HCT116 (cell line): ENCODE measurements at regions not wholly inside any gene's neighbourhood (a gene's known extent, or its start where the extent isn't known, plus 50 kb on each side); places are given as distances from the start of the nearest gene placed in this dataset.
A peak's percentile ranks its signal among the peaks of the same experiment; 100 is the strongest.

Source experiments
- ATAC-seq: fragments of 200-7000 bp; cut with Tn5 transposase; 2 replicates; pipeline ENCODE4 v1.9.1; 2020; ENCODE audit warnings: mild to moderate bottlenecking, moderate library complexity
- BruUV-seq: library from RNA; stranded (reverse); fragments of 400-500 nt; replicated peaks from 2 replicates; lab custom pipeline; 2021; lab: Mats Ljungman, UMichigan
- CTCF ChIA-PET: fragments of 300-600 bp; sonication (Branson Sonifier 250); formaldehyde crosslinking; loops from one replicate; lab custom pipeline; 2021; ENCODE audit warnings: antibody characterized with exemption; lab: Charles Lee
- POLR2A ChIA-PET: fragments of 300-600, 350-600 bp; sonication (Branson Sonifier 250); formaldehyde crosslinking; loops from one replicate; lab custom pipeline; 2021; ENCODE audit warnings: antibody characterized with exemption; lab: Charles Lee
- RAD21 ChIA-PET, 2 experiments: fragments of 300-600 bp; sonication (Branson Sonifier 250); formaldehyde crosslinking; loops; one replicate each; lab custom pipeline; 2023; ENCODE audit warnings: low total read pairs in 2 of 2; ENCODE audit not compliant: uncharacterized antibody in 2 of 2, unreplicated experiment in 2 of 2, low non-redundant PET in 1 of 2; lab: Charles Lee
- DNase-seq: peaks from one replicate; pipeline ENCODE4 v3.0.0-alpha.2; 2010; ENCODE audit warnings: low read depth, low spot score
- H2AFZ ChIP-seq: fragments of 200-600 bp; shearing (Covaris generic), sonication (generic); 2 replicates; pipeline ENCODE4 v1.6.1; 2017; ENCODE audit warnings: low read depth, mixed run types, mixed read lengths, antibody characterized with exemption, low read length; ENCODE audit not compliant: poor library complexity, severe bottlenecking
- H3K27ac ChIP-seq: 2 replicates; pipeline ENCODE4 v1.5.1; 2012; ENCODE audit warnings: low read depth, low read length
- H3K27me3 ChIP-seq: fragments of 200-600 bp; sonication (generic); 2 replicates; pipeline ENCODE4 v1.6.1; 2016; ENCODE audit warnings: mixed run types, low read length, mixed read lengths; ENCODE audit not compliant: insufficient read depth
- H3K36me3 ChIP-seq, 2 experiments: fragments of 200-500 bp in 1 of 2; fragments of 200-600 bp in 1 of 2; sonication (Bioruptor generic) in 1 of 2; sonication (generic) in 1 of 2; 2 replicates each; pipeline versions ENCODE4 v1.5.1 to v1.6.1; 2014 to 2016; ENCODE audit warnings: low read length in 2 of 2, inconsistent platforms in 1 of 2, mixed read lengths in 1 of 2, mixed run types in 1 of 2; ENCODE audit not compliant: insufficient read depth in 2 of 2, control insufficient read depth in 1 of 2
- H3K4me1 ChIP-seq, 2 experiments: fragments of 200-600 bp in 1 of 2; sonication (generic) in 1 of 2; 2 replicates each; pipeline versions ENCODE4 v1.5.1 to v1.6.1; 2012 to 2017; ENCODE audit warnings: low read length in 2 of 2, inconsistent platforms in 1 of 2, mild to moderate bottlenecking in 1 of 2, mixed read lengths in 1 of 2, mixed run types in 1 of 2, moderate library complexity in 1 of 2; ENCODE audit not compliant: insufficient read depth in 2 of 2, control insufficient read depth in 1 of 2
- H3K4me2 ChIP-seq: fragments of 200-600 bp; sonication (generic); 2 replicates; pipeline ENCODE4 v1.6.1; 2017; ENCODE audit warnings: mixed run types, low read length, mixed read lengths
- H3K4me3 ChIP-seq, 2 experiments: fragments of 200-600 bp in 1 of 2; sonication (generic) in 1 of 2; replicated peaks in 1 of 2; 2 replicates each; pipeline ENCODE4 v1.5.1; 2011 to 2016; ENCODE audit warnings: low read length in 2 of 2, control low read depth in 1 of 2, low read depth in 1 of 2, mild to moderate bottlenecking in 1 of 2, mixed read lengths in 1 of 2, mixed run types in 1 of 2
- H3K79me2 ChIP-seq: fragments of 200-600 bp; sonication (generic); 2 replicates; pipeline ENCODE4 v1.6.1; 2017; ENCODE audit warnings: mild to moderate bottlenecking, mixed run types, low read length, moderate library complexity, mixed read lengths; ENCODE audit not compliant: insufficient read depth
- H3K9ac ChIP-seq: fragments of 200-600 bp; sonication (generic); 2 replicates; pipeline ENCODE4 v1.6.1; 2016; ENCODE audit warnings: low read length, mixed read lengths
- H3K9me2 ChIP-seq: fragments of 200-600 bp; sonication (generic), shearing (Covaris generic); 2 replicates; pipeline ENCODE4 v1.6.1; 2017; ENCODE audit warnings: mixed run types, mild to moderate bottlenecking, moderate library complexity; ENCODE audit not compliant: insufficient read depth
- H3K9me3 ChIP-seq, 2 experiments: fragments of 200-500 bp in 1 of 2; fragments of 200-600 bp in 1 of 2; sonication (Bioruptor generic) in 1 of 2; sonication (generic) in 1 of 2; 2 replicates each; pipeline ENCODE4 v1.6.1; 2014 to 2017; ENCODE audit warnings: low read length in 2 of 2, mixed read lengths in 2 of 2, inconsistent platforms in 1 of 2, low read depth in 1 of 2, mild to moderate bottlenecking in 1 of 2, mixed run types in 1 of 2, moderate library complexity in 1 of 2; ENCODE audit not compliant: control insufficient read depth in 1 of 2, insufficient read depth in 1 of 2
- H4K20me1 ChIP-seq: fragments of 200-600 bp; sonication (generic), shearing (Covaris generic); 2 replicates; pipeline ENCODE4 v1.6.1; 2017; ENCODE audit warnings: mixed run types, mild to moderate bottlenecking, moderate library complexity; ENCODE audit not compliant: insufficient read depth
- EGR1 ChIP-seq: IDR thresholded peaks from 2 replicates; pipeline ENCODE4 v1.6.1; 2012; ENCODE audit warnings: low read depth
- ELF1 ChIP-seq: IDR thresholded peaks from 2 replicates; pipeline ENCODE4 v1.6.1; 2012; ENCODE audit warnings: low read depth, borderline replicate concordance
- MAX ChIP-seq: IDR thresholded peaks from 2 replicates; pipeline ENCODE4 v1.6.1; 2012
- POLR2A ChIP-seq: IDR thresholded peaks from 2 replicates; pipeline ENCODE4 v1.7.0; 2011; ENCODE audit warnings: borderline replicate concordance; ENCODE audit not compliant: insufficient read depth, insufficient read length; ENCODE audit errors: extremely low read depth
- REST ChIP-seq: IDR thresholded peaks from 2 replicates; pipeline ENCODE4 v1.6.1; 2012; ENCODE audit warnings: low read depth
- SIN3A ChIP-seq: IDR thresholded peaks from 2 replicates; pipeline ENCODE4 v1.6.1; 2012; ENCODE audit warnings: low read depth
- SP1 ChIP-seq: IDR thresholded peaks from 2 replicates; pipeline ENCODE4 v1.6.1; 2012; ENCODE audit warnings: low read depth
- TCF7L2 ChIP-seq: IDR thresholded peaks from 2 replicates; pipeline ENCODE4 v1.7.0; 2011; ENCODE audit warnings: borderline replicate concordance, inconsistent platforms; ENCODE audit not compliant: insufficient read depth, insufficient read length; ENCODE audit errors: extremely low read depth
- ZFX ChIP-seq: fragments of 450-650 bp; IDR thresholded peaks from 2 replicates; pipeline ENCODE4 v1.6.1; 2017
- intact Hi-C: fragments of 100-400 bp; cut with micrococcal nuclease; formaldehyde crosslinking; loops from 2 replicates; pipeline ENCODE4 v1.10.0; 2022
- TF ChIP-seq, protein P1 (sequence below): IDR thresholded peaks from 2 replicates; pipeline ENCODE4 v1.6.1; 2012

DNA sequence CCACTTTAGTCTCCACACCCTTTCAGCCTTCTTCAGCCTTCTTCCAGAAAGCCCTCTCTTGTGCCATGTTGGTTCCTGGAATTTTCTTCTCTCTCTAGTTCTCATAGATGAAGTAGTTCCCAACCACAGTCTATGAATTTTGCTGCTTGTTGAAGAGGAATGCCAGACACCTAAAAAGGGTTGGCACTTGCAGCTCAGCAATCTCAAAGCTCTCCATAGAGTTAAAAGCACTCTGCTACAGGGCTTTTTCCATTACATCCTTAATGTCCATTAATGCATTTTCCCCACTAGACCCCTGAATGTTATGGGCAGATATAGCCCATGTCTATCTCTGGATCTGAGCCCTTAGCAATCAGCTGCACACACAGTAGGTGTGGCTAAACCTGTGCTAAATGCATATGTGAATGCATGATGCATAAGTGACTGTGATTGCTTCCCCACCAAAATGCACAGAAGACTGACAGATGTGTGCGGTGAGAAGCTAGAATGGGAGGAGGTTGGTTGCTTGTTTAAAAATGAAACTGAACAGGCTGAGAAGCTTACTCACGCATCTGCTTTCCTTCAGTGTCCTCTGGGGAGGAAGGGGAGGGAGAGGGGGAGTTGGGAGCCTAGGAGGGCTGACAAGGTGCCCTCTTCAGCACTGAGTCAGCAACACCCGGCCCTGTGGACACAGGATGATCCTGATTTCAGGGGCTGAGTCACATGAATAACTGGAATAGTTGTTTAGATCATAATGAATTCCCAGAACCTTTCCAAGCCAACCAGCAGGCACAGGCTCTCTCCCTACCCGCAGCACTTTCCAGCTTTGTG is 146.1 kb upstream of the FGGY start (continued):
- TF ChIP-seq REST = no peak
- no peak for TF ChIP-seq EGR1
- peak; percentile 49 for TF ChIP-seq MAX

DNA sequence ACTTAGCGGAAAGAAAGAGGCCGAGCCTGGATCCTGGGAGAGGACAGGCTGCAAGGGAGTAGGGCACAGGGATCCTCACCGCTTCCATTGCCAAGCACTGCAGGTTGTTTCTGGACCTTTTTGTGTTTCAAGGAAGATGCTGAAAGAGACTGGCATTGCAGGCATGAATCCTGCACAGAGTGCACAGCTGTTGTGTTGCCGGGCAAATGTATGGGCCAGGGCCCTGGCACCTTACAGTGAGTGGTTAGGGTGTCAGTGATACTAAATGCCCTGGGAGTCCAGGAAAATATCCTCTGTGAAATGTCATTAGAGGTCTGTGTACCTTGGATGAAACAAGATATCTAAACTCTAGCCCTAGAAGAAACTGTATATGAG is 145.5 kb upstream of the FGGY start:
- H2AFZ ChIP-seq = no peak overlapping the region
- no TSS peak for BruUV-seq
- H3K9me2 ChIP-seq = no peaks in the 10 kb centered on the region
- peaks cover 10 to 35% of the 10 kb centered on the region in 2 experiments; a peak in 3 of 4 replicates for H3K4me1 ChIP-seq
- DNase-seq = no peak
- TF ChIP-seq ZFX (no peak), ELF1 (no peak), SIN3A (no peak), SP1 (no peak), TCF7L2 (no peak), POLR2A (no peak)
- TF ChIP-seq, protein P1, sequence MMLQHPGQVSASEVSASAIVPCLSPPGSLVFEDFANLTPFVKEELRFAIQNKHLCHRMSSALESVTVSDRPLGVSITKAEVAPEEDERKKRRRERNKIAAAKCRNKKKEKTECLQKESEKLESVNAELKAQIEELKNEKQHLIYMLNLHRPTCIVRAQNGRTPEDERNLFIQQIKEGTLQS = no peak
- no peaks in the 10 kb centered on the region for H3K9me3 ChIP-seq
- ChIA-PET CTCF (no interaction called here), RAD21 (no interaction called here), POLR2A (interaction anchor here (0.5 kb wide), 1 partner anchor 342 kb away, joined by 3 read pairs; no protein-coding TSS in a partner anchor)
- H3K4me2 ChIP-seq = peak overlapping the region; percentile 74
- H3K27ac ChIP-seq = no peak overlapping the region
- H3K79me2 ChIP-seq = no peaks in the 10 kb centered on the region
- H3K9ac ChIP-seq = peak overlapping the region; percentile 11; the same call in 1 of the 2 replicates
- H3K4me3 ChIP-seq = peak overlapping the region in 1 of 2 experiments; percentile 51; a peak in 3 of 4 replicates
- H3K36me3 ChIP-seq = no peaks in the 10 kb centered on the region
- H3K27me3 ChIP-seq = no peaks in the 10 kb centered on the region
- ATAC-seq = no peak; the same call in none of the 2 replicates
- intact Hi-C loops = loop anchor here (2.0 to 10.0 kb wide), 2 partner anchors 143 to 367 kb away; partner anchors contain the start of genes FGGY and JUN
- no peaks in the 10 kb centered on the region for H4K20me1 ChIP-seq
